CD14-positive monocyte (primary cell): ENCODE measurements at regions not wholly inside any gene's neighbourhood (a gene's known extent, or its start where the extent isn't known, plus 50 kb on each side); places are given as distances from the start of the nearest gene placed in this dataset.

ENCODE experiments used
- DNase-seq, 3 donors: peaks; one replicate each; pipeline ENCODE4 v3.0.0-alpha.2; 2011 to 2022
- H2AFZ ChIP-seq: 2 replicates; pipeline ENCODE4 v1.6.0; 2012; ENCODE audit warnings: mild to moderate bottlenecking, low read depth, low read length, inconsistent platforms; ENCODE audit not compliant: insufficient read depth, poor library complexity, severe bottlenecking
- H3K27ac ChIP-seq, 2 donors: 1 replicate in 1 of 2; 2 replicates in 1 of 2; pipeline ENCODE4 v1.5.1; 2012 to 2013; ENCODE audit warnings: low read length in 2 of 2, control low read depth in 1 of 2, inconsistent platforms in 1 of 2, low read depth in 1 of 2, mild to moderate bottlenecking in 1 of 2
- H3K27me3 ChIP-seq, 2 donors: one replicate each; pipeline versions ENCODE4 v1.6.0 to v1.6.1; 2011 to 2013; ENCODE audit warnings: low read length in 2 of 2; ENCODE audit not compliant: control insufficient read depth in 2 of 2, insufficient read depth in 2 of 2
- H3K36me3 ChIP-seq, 2 donors: replicated peaks in 1 of 2; 1 replicate in 1 of 2; 2 replicates in 1 of 2; pipeline versions ENCODE4 v1.5.1 to v1.6.1; 2012 to 2013; ENCODE audit warnings: low read length in 2 of 2, control low read depth in 1 of 2, inconsistent platforms in 1 of 2, mild to moderate bottlenecking in 1 of 2; ENCODE audit not compliant: insufficient read depth in 2 of 2, control insufficient read depth in 1 of 2
- H3K4me1 ChIP-seq, 2 donors: 1 replicate in 1 of 2; 2 replicates in 1 of 2; pipeline versions ENCODE4 v1.5.1 to v1.6.1; 2012 to 2013; ENCODE audit warnings: low read length in 2 of 2, control low read depth in 1 of 2, inconsistent platforms in 1 of 2, mild to moderate bottlenecking in 1 of 2, moderate library complexity in 1 of 2; ENCODE audit not compliant: insufficient read depth in 2 of 2, control insufficient read depth in 1 of 2
- H3K4me2 ChIP-seq: replicated peaks from 2 replicates; pipeline ENCODE3; 2012; ENCODE audit warnings: low read length, moderate library complexity, mild to moderate bottlenecking; ENCODE audit not compliant: poor library complexity, severe bottlenecking; ENCODE audit errors: extremely low read depth
- H3K4me3 ChIP-seq, 3 experiments: fragments of 200-600 bp in 1 of 3; sonication (generic) in 1 of 3; replicated peaks in 1 of 3; 1 replicate in 2 of 3; 2 replicates in 1 of 3; pipeline ENCODE4 v1.5.1; 2011 to 2013; ENCODE audit warnings: low read length in 3 of 3, mild to moderate bottlenecking in 3 of 3, control low read depth in 2 of 3, low read depth in 2 of 3, inconsistent platforms in 1 of 3, moderate library complexity in 1 of 3
- H3K79me2 ChIP-seq: 2 replicates; pipeline ENCODE4 v1.6.0; 2012; ENCODE audit warnings: mild to moderate bottlenecking, control low read depth, inconsistent platforms, low read length, moderate library complexity; ENCODE audit not compliant: insufficient read depth
- H3K9ac ChIP-seq: 2 replicates; pipeline ENCODE4 v1.6.0; 2017; ENCODE audit warnings: low read length, mild to moderate bottlenecking; ENCODE audit not compliant: insufficient read depth, poor library complexity, severe bottlenecking
- H3K9me3 ChIP-seq, 2 donors: replicated peaks in 1 of 2; 1 replicate in 1 of 2; 2 replicates in 1 of 2; pipeline versions ENCODE4 v1.5.1 to v1.6.1; 2012 to 2013; ENCODE audit warnings: low read length in 2 of 2, control low read depth in 1 of 2; ENCODE audit not compliant: control insufficient read depth in 1 of 2, insufficient read depth in 1 of 2
- H4K20me1 ChIP-seq: 2 replicates; pipeline ENCODE4 v1.6.0; 2012; ENCODE audit warnings: mild to moderate bottlenecking, low read length, control low read depth, moderate library complexity; ENCODE audit not compliant: insufficient read depth
- H3K27ac Mint-ChIP-seq, 7 donors: one replicate each; pipeline ENCODE4 v1.8.0; 2020; ENCODE audit warnings: mild to moderate bottlenecking in 7 of 7, mixed read lengths in 7 of 7, moderate library complexity in 6 of 7, inconsistent platforms in 2 of 7
- H3K27me3 Mint-ChIP-seq, 3 donors: one replicate each; pipeline ENCODE4 v1.8.0; 2021 to 2022; ENCODE audit warnings: low read depth in 3 of 3, mild to moderate bottlenecking in 3 of 3, mixed read lengths in 3 of 3, moderate library complexity in 3 of 3, inconsistent platforms in 1 of 3
- H3K36me3 Mint-ChIP-seq, 2 donors: one replicate each; pipeline ENCODE4 v1.8.0; 2020; ENCODE audit warnings: mixed read lengths in 2 of 2, inconsistent platforms in 1 of 2, mild to moderate bottlenecking in 1 of 2
- H3K4me1 Mint-ChIP-seq: one replicate; pipeline ENCODE4 v1.8.0; 2020; ENCODE audit warnings: mild to moderate bottlenecking, mixed read lengths
- H3K4me3 Mint-ChIP-seq, 2 donors: one replicate each; pipeline ENCODE4 v1.8.0; 2020; ENCODE audit warnings: mild to moderate bottlenecking in 2 of 2, mixed read lengths in 2 of 2, moderate library complexity in 1 of 2
- H3K9me3 Mint-ChIP-seq, 7 donors: one replicate each; pipeline ENCODE4 v1.8.0; 2020 to 2022; ENCODE audit warnings: mixed read lengths in 7 of 7, mild to moderate bottlenecking in 6 of 7, moderate library complexity in 6 of 7, inconsistent platforms in 2 of 7
- CTCF ChIP-seq: fragments of 200-600 bp; IDR thresholded peaks from one replicate; pipeline ENCODE4 v1.8.0; 2022; ENCODE audit warnings: antibody characterized with exemption, mild to moderate bottlenecking
- WGBS: methylation state at CpG from one replicate; pipeline ENCODE4 v1.1.5; 2013; ENCODE audit warnings: missing lambda C conversion rate; ENCODE audit not compliant: insufficient coverage; 5-methylcytosine and 5-hydroxymethylcytosine counted together
- intact Hi-C, 2 donors: fragments of 100-400 bp; cut with micrococcal nuclease; formaldehyde crosslinking; loops; one replicate each; pipeline versions ENCODE4 v1.15.0 to v1.15.1; 2023

GRCh38 chr2:118223511-118223991, 135.3 kb downstream of the INSIG2 start:
- peak overlapping the region; percentile 93 to 98 for H3K4me3 Mint-ChIP-seq
- peak overlapping the region; percentile 52 for H3K9ac ChIP-seq
- no peaks in the 10 kb centered on the region for H3K79me2 ChIP-seq
- peaks cover 77 to 90% (median 86%) of the 10 kb centered on the region in 3 donors for H3K27me3 Mint-ChIP-seq
- H3K27me3 ChIP-seq: peaks cover 80 to 96% of the 10 kb centered on the region in 2 donors
- peaks cover 0 to 21% (median 10%) of the 10 kb centered on the region in 7 donors for H3K9me3 Mint-ChIP-seq
- intact Hi-C loops: loop anchor here (5.0 to 10.0 kb wide), 2 partner anchors 634 to 1071 kb away; no protein-coding TSS in a partner anchor
- peak overlapping the region in 2 of 7 donors; percentile 38 to 72 for H3K27ac Mint-ChIP-seq
- peaks cover 0 to 15% of the 10 kb centered on the region in 2 donors for H3K9me3 ChIP-seq
- peak overlapping the region; percentile 89 for H3K4me2 ChIP-seq
- WGBS: 5% methylated on average over 7 of the region's 25 CpGs
- H4K20me1 ChIP-seq: no peaks in the 10 kb centered on the region
- H3K4me1 ChIP-seq: peaks cover 15 to 16% of the 10 kb centered on the region in 2 donors
- DNase-seq: no peak
- no peak for TF ChIP-seq CTCF
- H2AFZ ChIP-seq: peak overlapping the region; percentile 87
- peaks cover 7 to 9% of the 10 kb centered on the region in 2 donors for H3K36me3 Mint-ChIP-seq
- H3K36me3 ChIP-seq: no peaks in the 10 kb centered on the region
- peak overlapping the region; percentile 41 to 79 (median 46) for H3K4me3 ChIP-seq
- H3K27ac ChIP-seq: no peak overlapping the region
- H3K4me1 Mint-ChIP-seq: peaks cover 15% of the 10 kb centered on the region

- H3K27me3 Mint-ChIP-seq: peaks cover 76 to 87% (median 84%) of the 10 kb centered on the region in 3 donors
- Histone ChIP-seq H4K20me1 (no peaks in the 10 kb centered on the region), H3K4me1 (peaks cover 15 to 16% of the 10 kb centered on the region in 2 donors), H3K4me3 (no peak overlapping the region), H2AFZ (no peak overlapping the region), H3K27ac (no peak overlapping the region), H3K36me3 (no peaks in the 10 kb centered on the region), H3K9me3 (peaks cover 0 to 15% of the 10 kb centered on the region in 2 donors), H3K79me2 (no peaks in the 10 kb centered on the region), H3K4me2 (no peak overlapping the region), H3K9ac (no peak overlapping the region), H3K27me3 (peaks cover 78 to 90% of the 10 kb centered on the region in 2 donors)
- intact Hi-C loops: loop anchor here (5.0 to 10.0 kb wide), 2 partner anchors 634 to 1072 kb away; no protein-coding TSS in a partner anchor
- H3K27ac Mint-ChIP-seq: no peak overlapping the region
- H3K9me3 Mint-ChIP-seq: peaks cover 0 to 21% (median 10%) of the 10 kb centered on the region in 7 donors
- peak overlapping the region in 1 of 2 donors; percentile 98 for H3K4me3 Mint-ChIP-seq
- peaks cover 7 to 9% of the 10 kb centered on the region in 2 donors for H3K36me3 Mint-ChIP-seq
- TF ChIP-seq CTCF: no peak
- no CpG with 5 or more reads among the region's 8 CpGs for WGBS
- DNase-seq: no peak
- H3K4me1 Mint-ChIP-seq: peaks cover 15% of the 10 kb centered on the region
Observed at GRCh38 chr2:118222672-118223421, 134.6 kb downstream of the INSIG2 start.
